ENCODE measurements at regions not wholly inside any gene's neighbourhood (a gene's known extent, or its start where the extent isn't known, plus 50 kb on each side); places are given as distances from the start of the nearest gene placed in this dataset.

DNA sequence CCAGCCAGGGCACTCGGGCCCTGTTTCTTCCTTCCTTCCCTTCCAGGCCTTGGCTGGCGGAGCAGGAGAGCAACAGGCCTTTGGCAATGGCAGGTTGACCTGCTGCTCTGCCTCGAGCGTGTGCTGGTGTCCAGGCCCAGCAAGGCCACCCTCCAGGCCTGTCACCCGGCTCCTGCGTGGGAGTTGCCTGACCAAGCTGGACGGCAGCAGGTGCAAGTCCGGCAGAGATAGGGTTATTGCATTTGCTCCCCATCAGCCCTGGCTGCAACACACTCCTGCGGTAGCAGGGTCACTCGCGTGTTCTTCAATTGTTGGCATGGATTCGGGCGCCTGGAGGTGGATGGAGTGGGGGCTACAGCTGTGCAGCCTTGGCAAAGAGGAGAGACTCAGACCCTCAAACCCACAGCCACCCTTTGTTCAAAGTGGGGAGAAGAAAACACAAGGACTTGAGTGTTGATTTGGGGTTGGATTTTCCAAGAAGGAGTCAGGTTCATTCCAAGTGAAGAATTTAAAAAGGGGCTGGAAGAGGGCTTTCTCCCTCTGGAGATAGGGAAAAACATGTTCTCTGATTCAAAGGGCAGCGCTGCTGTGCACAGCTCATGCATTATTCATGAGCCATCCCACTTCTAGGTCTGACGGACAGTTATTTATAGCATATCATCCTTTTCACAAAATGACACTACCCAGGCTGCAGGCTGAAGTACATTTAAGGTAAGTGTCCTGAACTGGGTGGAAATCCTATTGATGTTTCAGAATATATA is 64.2 kb upstream of the PITRM1 start:
- Histone ChIP-seq H3K79me2 (ENCODE audit: control insufficient read depth, insufficient read depth, low read length) (no peaks in the 10 kb centered on the region), H3K27me3 (replicated peaks in 1 of 4; ENCODE audit: control extremely low read depth in 1 of 4, control insufficient read depth in 3 of 4, insufficient read depth in 4 of 4, low read length in 3 of 4) (peaks cover 0 to 12% (median 4%) of the 10 kb centered on the region in 4 experiments), H3K4me3 (ENCODE audit: control extremely low read depth in 1 of 5, extremely low read depth in 1 of 5, insufficient read depth in 1 of 5, low read depth in 2 of 5, low read length in 4 of 5) (no peak overlapping the region), H4K20me1 (ENCODE audit: control insufficient read depth, insufficient read depth, low read length, poor library complexity, severe bottlenecking) (no peaks in the 10 kb centered on the region), H2AFZ (ENCODE audit: insufficient read depth, low read depth, low read length, poor library complexity, severe bottlenecking) (no peak overlapping the region), H3K9ac (ENCODE audit: low read length) (no peak overlapping the region), H3K4me2 (replicated peaks; ENCODE audit: low read depth, low read length, poor library complexity, severe bottlenecking) (no peak overlapping the region), H3K27ac (ENCODE audit: low read length in 2 of 2) (no peak overlapping the region), H3K9me3 (ENCODE audit: control extremely low read depth in 1 of 3, control insufficient read depth in 2 of 3, insufficient read depth in 1 of 3, low read length in 2 of 3) (peaks cover 0 to 3% (median 0%) of the 10 kb centered on the region in 3 donors), H3K36me3 (replicated peaks in 1 of 2; ENCODE audit: control extremely low read depth in 1 of 2, control insufficient read depth in 1 of 2, extremely low read depth in 1 of 2, insufficient read depth in 2 of 2, low read length in 1 of 2) (no peaks in the 10 kb centered on the region), H3K4me1 (ENCODE audit: control insufficient read depth in 2 of 2, insufficient read depth in 2 of 2, low read length in 2 of 2) (peaks cover 0 to 5% of the 10 kb centered on the region in 2 donors)
- no peak overlapping the region for H3K27ac Mint-ChIP-seq
- H3K27me3 Mint-ChIP-seq: peaks cover 12% of the 10 kb centered on the region
- DNase-seq (no peak), ATAC-seq (ENCODE audit: low read depth) (no peak)
- ChIA-PET POLR2A (no interaction called here), CTCF (interaction anchor here (1.3 to 7.5 kb wide), 2 partner anchors 1416 to 1421 kb away, joined by 4 to 102 read pairs; no protein-coding TSS in a partner anchor)
- no peak overlapping the region for H3K4me3 Mint-ChIP-seq
- TF ChIP-seq, protein P1, sequence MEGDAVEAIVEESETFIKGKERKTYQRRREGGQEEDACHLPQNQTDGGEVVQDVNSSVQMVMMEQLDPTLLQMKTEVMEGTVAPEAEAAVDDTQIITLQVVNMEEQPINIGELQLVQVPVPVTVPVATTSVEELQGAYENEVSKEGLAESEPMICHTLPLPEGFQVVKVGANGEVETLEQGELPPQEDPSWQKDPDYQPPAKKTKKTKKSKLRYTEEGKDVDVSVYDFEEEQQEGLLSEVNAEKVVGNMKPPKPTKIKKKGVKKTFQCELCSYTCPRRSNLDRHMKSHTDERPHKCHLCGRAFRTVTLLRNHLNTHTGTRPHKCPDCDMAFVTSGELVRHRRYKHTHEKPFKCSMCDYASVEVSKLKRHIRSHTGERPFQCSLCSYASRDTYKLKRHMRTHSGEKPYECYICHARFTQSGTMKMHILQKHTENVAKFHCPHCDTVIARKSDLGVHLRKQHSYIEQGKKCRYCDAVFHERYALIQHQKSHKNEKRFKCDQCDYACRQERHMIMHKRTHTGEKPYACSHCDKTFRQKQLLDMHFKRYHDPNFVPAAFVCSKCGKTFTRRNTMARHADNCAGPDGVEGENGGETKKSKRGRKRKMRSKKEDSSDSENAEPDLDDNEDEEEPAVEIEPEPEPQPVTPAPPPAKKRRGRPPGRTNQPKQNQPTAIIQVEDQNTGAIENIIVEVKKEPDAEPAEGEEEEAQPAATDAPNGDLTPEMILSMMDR (IDR thresholded peaks at IDR 0.05): no peak
- no peak for TF ChIP-seq EZH2 (IDR thresholded peaks at IDR 0.05; ENCODE audit: borderline replicate concordance, insufficient read depth, low read depth, low read length, poor library complexity, severe bottlenecking)
- 95% methylated on average over 8 of the region's 15 CpGs for WGBS (ENCODE audit: insufficient coverage)
- intact Hi-C loops (cut with micrococcal nuclease): no loop called here
- peaks cover 5% of the 10 kb centered on the region for H3K4me1 Mint-ChIP-seq
- no peaks in the 10 kb centered on the region for H3K9me3 Mint-ChIP-seq (ENCODE audit: insufficient read depth)

DNA sequence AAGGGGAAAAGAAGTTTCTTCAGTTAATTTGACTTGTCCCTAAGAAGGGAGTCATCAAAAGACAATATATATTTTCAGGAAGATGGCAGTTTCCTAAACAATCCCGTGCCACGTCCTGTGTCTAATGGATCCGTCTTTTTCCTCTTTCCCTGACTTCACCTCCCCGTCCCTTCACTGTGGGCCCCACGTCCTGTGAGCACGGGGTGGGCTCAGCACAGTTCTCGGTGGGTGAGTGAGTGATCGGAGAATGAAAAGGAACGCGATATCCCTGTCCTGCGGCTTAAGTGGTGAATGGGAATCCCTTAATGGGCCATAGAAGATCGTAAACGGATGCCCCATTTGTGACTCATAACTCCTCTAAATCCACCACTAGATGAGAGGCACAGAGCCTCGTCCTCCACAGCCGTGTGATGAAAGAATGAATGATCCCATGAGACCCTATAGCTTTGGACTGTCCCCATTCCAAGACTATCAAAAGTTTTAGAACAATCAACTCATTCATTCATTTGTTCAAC is 63.5 kb upstream of the PITRM1 start:
- ChIA-PET CTCF (interaction anchor here (7.5 kb wide), 1 partner anchor 1422 kb away, joined by 102 read pairs; no protein-coding TSS in a partner anchor), POLR2A (interaction anchor here (0.7 kb wide), 1 partner anchor 809 kb away, joined by 3 read pairs; no protein-coding TSS in a partner anchor)
- TF ChIP-seq, protein P1 (IDR thresholded peaks at IDR 0.05): no peak
- TF ChIP-seq EZH2 (IDR thresholded peaks at IDR 0.05; ENCODE audit: borderline replicate concordance, insufficient read depth, low read depth, low read length, poor library complexity, severe bottlenecking): no peak
- H4K20me1 ChIP-seq (ENCODE audit: control insufficient read depth, insufficient read depth, low read length, poor library complexity, severe bottlenecking): no peaks in the 10 kb centered on the region
- H3K27me3 ChIP-seq (replicated peaks in 1 of 4; ENCODE audit: control extremely low read depth in 1 of 4, control insufficient read depth in 3 of 4, insufficient read depth in 4 of 4, low read length in 3 of 4): peaks cover 0 to 12% (median 4%) of the 10 kb centered on the region in 4 experiments
- Mint-ChIP-seq H3K9me3 (ENCODE audit: insufficient read depth) (no peaks in the 10 kb centered on the region), H3K4me3 (no peak overlapping the region), H3K27ac (no peak overlapping the region), H3K4me1 (peaks cover 5% of the 10 kb centered on the region), H3K27me3 (peaks cover 10% of the 10 kb centered on the region)
- no peak overlapping the region for H3K4me3 ChIP-seq (ENCODE audit: control extremely low read depth in 1 of 5, extremely low read depth in 1 of 5, insufficient read depth in 1 of 5, low read depth in 2 of 5, low read length in 4 of 5)
- WGBS (ENCODE audit: insufficient coverage): 81% methylated on average over 14 of the region's 15 CpGs
- DNase-seq (no peak), ATAC-seq (ENCODE audit: low read depth) (no peak)
- H3K4me1 ChIP-seq (ENCODE audit: control insufficient read depth in 2 of 2, insufficient read depth in 2 of 2, low read length in 2 of 2): peaks cover 0 to 5% of the 10 kb centered on the region in 2 donors
- no peaks in the 10 kb centered on the region for H3K36me3 ChIP-seq (replicated peaks in 1 of 2; ENCODE audit: control extremely low read depth in 1 of 2, control insufficient read depth in 1 of 2, extremely low read depth in 1 of 2, insufficient read depth in 2 of 2, low read length in 1 of 2)
- no peak overlapping the region for H2AFZ ChIP-seq (ENCODE audit: insufficient read depth, low read depth, low read length, poor library complexity, severe bottlenecking)
- no peak overlapping the region for H3K9ac ChIP-seq (ENCODE audit: low read length)
- H3K4me2 ChIP-seq (replicated peaks; ENCODE audit: low read depth, low read length, poor library complexity, severe bottlenecking): no peak overlapping the region
- H3K27ac ChIP-seq (ENCODE audit: low read length in 2 of 2): no peak overlapping the region
- peaks cover 0 to 3% (median 0%) of the 10 kb centered on the region in 3 donors for H3K9me3 ChIP-seq (ENCODE audit: control extremely low read depth in 1 of 3, control insufficient read depth in 2 of 3, insufficient read depth in 1 of 3, low read length in 2 of 3)
- intact Hi-C loops (cut with micrococcal nuclease): no loop called here
- no peaks in the 10 kb centered on the region for H3K79me2 ChIP-seq (ENCODE audit: control insufficient read depth, insufficient read depth, low read length)

All from B cell (primary cell).